ENCODE measurements at regions not wholly inside any gene's neighbourhood (a gene's known extent, or its start where the extent isn't known, plus 50 kb on each side); places are given as distances from the start of the nearest gene placed in this dataset.

- no peak for DNase-seq (ENCODE audit: low read depth, low spot score)
- POLR2A ChIA-PET = no interaction called here
- no peaks in the 10 kb centered on the region for H3K9me3 ChIP-seq (ENCODE audit: control insufficient read depth, insufficient read depth, low read depth, low read length)
- CTCF ChIA-PET = no interaction called here
- in situ Hi-C loops (cut with HindIII; ENCODE audit: low pct_unique_long_range_greater_than_20kb, low sequenced_read_pairs) (no loop called here), intact Hi-C loops (cut with micrococcal nuclease; ENCODE audit: unreplicated experiment) (no loop called here)
- no peak for TF ChIP-seq TCF7L2 (IDR thresholded peaks at IDR 0.05; ENCODE audit: low read depth, low read length)
- TF ChIP-seq SIN3A (IDR thresholded peaks at IDR 0.05; ENCODE audit: borderline replicate concordance, insufficient read depth, low read depth, low read length) = no peak
- TF ChIP-seq CTCF (IDR thresholded peaks at IDR 0.05) = no peak
- TF ChIP-seq POLR2AphosphoS5 (IDR thresholded peaks at IDR 0.05; ENCODE audit: low read depth, low read length) = no peak
- TF ChIP-seq, protein P1, sequence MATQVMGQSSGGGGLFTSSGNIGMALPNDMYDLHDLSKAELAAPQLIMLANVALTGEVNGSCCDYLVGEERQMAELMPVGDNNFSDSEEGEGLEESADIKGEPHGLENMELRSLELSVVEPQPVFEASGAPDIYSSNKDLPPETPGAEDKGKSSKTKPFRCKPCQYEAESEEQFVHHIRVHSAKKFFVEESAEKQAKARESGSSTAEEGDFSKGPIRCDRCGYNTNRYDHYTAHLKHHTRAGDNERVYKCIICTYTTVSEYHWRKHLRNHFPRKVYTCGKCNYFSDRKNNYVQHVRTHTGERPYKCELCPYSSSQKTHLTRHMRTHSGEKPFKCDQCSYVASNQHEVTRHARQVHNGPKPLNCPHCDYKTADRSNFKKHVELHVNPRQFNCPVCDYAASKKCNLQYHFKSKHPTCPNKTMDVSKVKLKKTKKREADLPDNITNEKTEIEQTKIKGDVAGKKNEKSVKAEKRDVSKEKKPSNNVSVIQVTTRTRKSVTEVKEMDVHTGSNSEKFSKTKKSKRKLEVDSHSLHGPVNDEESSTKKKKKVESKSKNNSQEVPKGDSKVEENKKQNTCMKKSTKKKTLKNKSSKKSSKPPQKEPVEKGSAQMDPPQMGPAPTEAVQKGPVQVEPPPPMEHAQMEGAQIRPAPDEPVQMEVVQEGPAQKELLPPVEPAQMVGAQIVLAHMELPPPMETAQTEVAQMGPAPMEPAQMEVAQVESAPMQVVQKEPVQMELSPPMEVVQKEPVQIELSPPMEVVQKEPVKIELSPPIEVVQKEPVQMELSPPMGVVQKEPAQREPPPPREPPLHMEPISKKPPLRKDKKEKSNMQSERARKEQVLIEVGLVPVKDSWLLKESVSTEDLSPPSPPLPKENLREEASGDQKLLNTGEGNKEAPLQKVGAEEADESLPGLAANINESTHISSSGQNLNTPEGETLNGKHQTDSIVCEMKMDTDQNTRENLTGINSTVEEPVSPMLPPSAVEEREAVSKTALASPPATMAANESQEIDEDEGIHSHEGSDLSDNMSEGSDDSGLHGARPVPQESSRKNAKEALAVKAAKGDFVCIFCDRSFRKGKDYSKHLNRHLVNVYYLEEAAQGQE (IDR thresholded peaks at IDR 0.05; ENCODE audit: insufficient read depth in 1 of 2, low read depth in 2 of 2, low read length in 1 of 2) = no peak
- no peaks in the 10 kb centered on the region for H3K36me3 ChIP-seq (ENCODE audit: control insufficient read depth, insufficient read depth, low read length)
- no peaks in the 10 kb centered on the region for H3K27me3 ChIP-seq (ENCODE audit: control insufficient read depth, insufficient read depth, low read length)
- H3K4me1 ChIP-seq (ENCODE audit: control insufficient read depth, insufficient read depth, low read length) = no peaks in the 10 kb centered on the region
- no TSS peak for BruUV-seq (replicated peaks)
- no peak overlapping the region for H3K4me3 ChIP-seq (ENCODE audit: low read depth in 2 of 2, low read length in 2 of 2)
- no peak overlapping the region for H3K27ac ChIP-seq (ENCODE audit: low read length)
- ATAC-seq = no peak
These were observed 375.8 kb upstream of the NXPH2 start for GRCh38 chr2:139155991-139156390.

- ChIA-PET CTCF (no interaction called here), POLR2A (no interaction called here)
- TF ChIP-seq, protein P1 (IDR thresholded peaks at IDR 0.05; ENCODE audit: insufficient read depth in 1 of 2, low read depth in 2 of 2, low read length in 1 of 2) = peak; percentile 70 to 89; a peak in 3 of 4 replicates
- TF ChIP-seq POLR2AphosphoS5 (IDR thresholded peaks at IDR 0.05; ENCODE audit: low read depth, low read length) = no peak
- H3K27ac ChIP-seq (ENCODE audit: low read length) = no peak overlapping the region
- no peak for DNase-seq (ENCODE audit: low read depth, low spot score)
- in situ Hi-C loops (cut with HindIII; ENCODE audit: low pct_unique_long_range_greater_than_20kb, low sequenced_read_pairs) = no loop called here
- no TSS peak for BruUV-seq (replicated peaks)
- H3K36me3 ChIP-seq (ENCODE audit: control insufficient read depth, insufficient read depth, low read length) = no peaks in the 10 kb centered on the region
- ATAC-seq = no peak
- no peaks in the 10 kb centered on the region for H3K4me1 ChIP-seq (ENCODE audit: control insufficient read depth, insufficient read depth, low read length)
- no peaks in the 10 kb centered on the region for H3K27me3 ChIP-seq (ENCODE audit: control insufficient read depth, insufficient read depth, low read length)
- no peaks in the 10 kb centered on the region for H3K9me3 ChIP-seq (ENCODE audit: control insufficient read depth, insufficient read depth, low read depth, low read length)
- no peak overlapping the region for H3K4me3 ChIP-seq (ENCODE audit: low read depth in 2 of 2, low read length in 2 of 2)
- intact Hi-C loops (cut with micrococcal nuclease; ENCODE audit: unreplicated experiment) = no loop called here
These were observed 362.2 kb upstream of the NXPH2 start for GRCh38 chr2:139142252-139142880.
